Thymus (tissue), 11 donors: ENCODE measurements at regions not wholly inside any gene's neighbourhood (a gene's known extent, or its start where the extent isn't known, plus 50 kb on each side); places are given as distances from the start of the nearest gene placed in this dataset.

Source experiments
- DNase-seq, 9 donors: peaks; one replicate each; pipeline ENCODE4 v3.0.0-alpha.2; 2013; ENCODE audit warnings: low spot score in 9 of 9, low read depth in 6 of 9, missing footprints in 1 of 9
- H3K27ac ChIP-seq, 2 donors: one replicate each; pipeline ENCODE4 v1.5.1; 2013; ENCODE audit warnings: control low read depth in 1 of 2, low read depth in 1 of 2, low read length in 1 of 2, mild to moderate bottlenecking in 1 of 2, moderate library complexity in 1 of 2
- H3K27me3 ChIP-seq, 2 donors: one replicate each; pipeline ENCODE4 v1.5.1; 2013; ENCODE audit warnings: low read length in 1 of 2; ENCODE audit not compliant: control insufficient read depth in 2 of 2, insufficient read depth in 1 of 2
- H3K36me3 ChIP-seq, 2 donors: one replicate each; pipeline ENCODE4 v1.5.1; 2013; ENCODE audit warnings: low read length in 1 of 2, mild to moderate bottlenecking in 1 of 2, moderate library complexity in 1 of 2; ENCODE audit not compliant: control insufficient read depth in 2 of 2, insufficient read depth in 2 of 2
- H3K4me1 ChIP-seq, 2 donors: one replicate each; pipeline ENCODE4 v1.5.1; 2013; ENCODE audit warnings: low read length in 2 of 2; ENCODE audit not compliant: control insufficient read depth in 2 of 2, insufficient read depth in 2 of 2
- H3K4me3 ChIP-seq, 2 donors: one replicate each; pipeline ENCODE4 v1.5.1; 2013; ENCODE audit warnings: low read length in 2 of 2, control low read depth in 1 of 2, mild to moderate bottlenecking in 1 of 2
- H3K9me3 ChIP-seq, 2 donors: one replicate each; pipeline ENCODE4 v1.5.1; 2013; ENCODE audit warnings: low read length in 1 of 2, mild to moderate bottlenecking in 1 of 2; ENCODE audit not compliant: control insufficient read depth in 2 of 2, insufficient read depth in 1 of 2
- WGBS: extraction: QIAGEN DNeasy Blood & Tissue Kit; methylation state at CpG from one replicate; pipeline ENCODE4 v1.1.7; 2013; 5-methylcytosine and 5-hydroxymethylcytosine counted together
- donor health status: healthy.

DNA sequence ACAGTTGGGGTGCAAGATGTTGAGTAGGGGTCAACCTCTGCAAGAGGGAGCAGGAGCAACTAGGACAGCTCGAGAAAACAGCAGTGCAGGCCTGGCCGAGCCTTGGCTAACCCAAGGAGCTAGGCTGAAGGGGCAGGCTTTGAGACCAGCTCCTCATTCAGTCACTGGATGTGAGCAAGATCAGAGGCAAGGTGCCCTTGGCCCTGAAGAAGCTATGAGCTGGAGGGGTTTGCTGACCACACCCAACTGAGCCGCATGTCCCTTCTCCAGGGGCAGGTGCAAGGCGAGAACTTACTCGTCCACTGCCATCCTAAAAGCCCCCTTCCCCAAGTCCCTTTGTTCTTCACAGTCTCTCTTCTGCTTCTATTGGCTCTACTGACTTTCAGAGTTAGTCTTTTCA lies 126.1 kb upstream of the UBL3 start:
- Histone ChIP-seq H3K4me1 (no peaks in the 10 kb centered on the region), H3K36me3 (no peaks in the 10 kb centered on the region), H3K27me3 (no peaks in the 10 kb centered on the region), H3K9me3 (peaks cover 0 to 4% of the 10 kb centered on the region in 2 donors), H3K4me3 (no peak overlapping the region), H3K27ac (no peak overlapping the region)
- DNase-seq = no peak
- 97% methylated on average over 5 of the region's 5 CpGs for WGBS

DNA sequence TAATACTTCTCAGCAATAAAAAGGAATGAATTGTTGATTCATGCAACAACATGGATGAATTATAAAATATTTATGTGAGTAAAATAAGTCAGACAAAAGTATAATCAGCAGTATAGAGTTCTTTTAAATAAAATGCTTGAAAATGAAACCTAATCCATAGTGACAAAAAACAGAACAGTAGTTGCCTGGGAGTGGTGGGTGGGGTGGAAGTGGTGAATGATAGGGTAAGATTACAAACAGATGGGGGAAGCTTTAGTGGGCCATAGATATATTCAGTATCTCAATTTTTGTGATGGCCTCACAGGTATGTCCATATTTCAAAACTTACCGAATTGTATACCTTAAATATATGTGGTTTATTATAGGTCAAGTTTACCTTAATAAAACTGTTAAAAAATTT lies 124.9 kb upstream of the UBL3 start:
- H3K4me1 ChIP-seq = no peaks in the 10 kb centered on the region
- 98% methylated on average over 1 of the region's 1 CpG for WGBS
- DNase-seq = no peak

DNA sequence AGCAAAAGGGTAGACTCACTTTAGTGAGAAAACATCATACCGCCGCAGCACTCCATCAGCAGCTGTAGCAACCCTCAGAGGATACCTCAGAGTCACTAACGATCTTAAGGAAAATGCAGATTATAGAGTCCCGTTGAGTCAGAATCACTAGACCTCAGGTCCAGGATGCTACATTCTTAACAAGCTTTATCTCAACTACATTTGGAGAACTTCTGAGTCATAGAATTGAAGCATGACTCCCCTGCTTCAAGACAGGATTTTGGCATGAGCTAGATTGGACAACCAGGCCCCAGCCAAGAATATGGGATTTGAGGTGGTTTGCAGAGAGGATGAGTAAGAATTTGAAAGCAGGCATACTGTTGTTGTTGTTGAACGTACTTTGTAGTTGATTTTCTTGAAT lies 118.9 kb upstream of the UBL3 start:
- H3K4me1 ChIP-seq = no peaks in the 10 kb centered on the region
- H3K27me3 ChIP-seq = no peaks in the 10 kb centered on the region
- H3K36me3 ChIP-seq = no peaks in the 10 kb centered on the region
- no peak overlapping the region for H3K4me3 ChIP-seq
- no peak for DNase-seq
- H3K9me3 ChIP-seq = no peaks in the 10 kb centered on the region
- H3K27ac ChIP-seq = no peak overlapping the region
- 97% methylated on average over 5 of the region's 5 CpGs for WGBS

More for the DNA sequence above, 124.9 kb upstream of the UBL3 start:
- H3K4me3 ChIP-seq = no peak overlapping the region
- H3K27ac ChIP-seq = no peak overlapping the region
- H3K36me3 ChIP-seq = no peaks in the 10 kb centered on the region
- H3K27me3 ChIP-seq = no peaks in the 10 kb centered on the region
- no peaks in the 10 kb centered on the region for H3K9me3 ChIP-seq

DNA sequence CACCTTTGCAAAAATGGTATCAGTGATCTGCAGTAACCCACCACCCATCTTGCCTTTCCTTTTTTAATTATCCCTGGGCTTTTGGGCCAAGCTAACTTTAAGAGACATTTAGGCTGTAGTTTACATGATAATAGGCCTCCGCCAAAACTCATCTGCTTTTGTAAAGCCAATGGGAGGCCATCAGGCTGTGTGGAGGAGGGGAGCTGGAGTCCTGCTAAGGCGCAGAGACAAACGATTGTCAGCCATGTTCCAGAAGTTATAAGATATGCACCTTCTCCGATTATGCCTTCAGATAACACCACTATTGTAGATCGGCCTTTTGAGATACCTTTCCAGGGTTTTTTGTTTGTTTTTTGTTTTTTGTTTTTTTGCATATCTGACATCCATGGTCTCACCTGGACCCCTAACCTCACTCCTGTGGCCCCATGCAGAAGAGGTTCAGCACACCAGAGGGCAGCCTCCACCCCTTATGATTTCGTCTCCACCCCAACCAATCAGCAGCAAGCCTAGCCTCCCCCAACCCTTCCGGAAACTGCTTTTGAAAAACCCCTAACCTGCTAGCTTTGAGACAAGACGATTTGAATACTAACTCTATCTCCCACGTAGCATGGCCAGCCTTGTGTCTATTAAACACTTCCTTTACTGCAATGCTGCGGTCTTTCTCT lies 113.9 kb upstream of the UBL3 start:
- H3K36me3 ChIP-seq = no peaks in the 10 kb centered on the region
- H3K27ac ChIP-seq = no peak overlapping the region
- H3K4me3 ChIP-seq = no peak overlapping the region
- H3K27me3 ChIP-seq = no peaks in the 10 kb centered on the region
- no peak for DNase-seq
- WGBS = 96% methylated on average over 10 of the region's 10 CpGs
- H3K9me3 ChIP-seq = peaks cover 0 to 2% of the 10 kb centered on the region in 2 donors
- no peaks in the 10 kb centered on the region for H3K4me1 ChIP-seq

DNA sequence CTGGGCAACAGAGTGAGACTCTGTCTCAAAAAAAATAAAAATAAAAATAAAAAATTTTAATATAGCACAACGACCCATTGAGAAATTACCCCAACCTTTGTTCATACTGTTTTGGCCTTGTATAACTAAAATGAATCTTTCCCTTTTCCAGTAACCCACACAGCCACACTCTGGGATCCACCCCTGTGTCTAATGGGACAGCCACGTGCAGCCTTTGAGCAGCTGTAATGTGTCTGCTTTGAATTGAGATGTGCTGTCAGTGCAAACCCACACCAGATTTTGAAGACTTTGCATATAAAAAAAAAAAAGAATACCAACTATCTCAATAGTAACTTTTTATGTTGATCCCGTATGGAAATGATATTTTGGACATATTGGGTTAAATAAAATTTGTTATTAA lies 112.7 kb upstream of the UBL3 start:
- Histone ChIP-seq H3K36me3 (no peaks in the 10 kb centered on the region), H3K9me3 (peaks cover 0 to 3% of the 10 kb centered on the region in 2 donors), H3K27me3 (peaks cover 0 to 2% of the 10 kb centered on the region in 2 donors), H3K4me1 (no peaks in the 10 kb centered on the region), H3K4me3 (no peak overlapping the region), H3K27ac (no peak overlapping the region)
- WGBS = 80% methylated on average over 3 of the region's 3 CpGs
- no peak for DNase-seq

DNA sequence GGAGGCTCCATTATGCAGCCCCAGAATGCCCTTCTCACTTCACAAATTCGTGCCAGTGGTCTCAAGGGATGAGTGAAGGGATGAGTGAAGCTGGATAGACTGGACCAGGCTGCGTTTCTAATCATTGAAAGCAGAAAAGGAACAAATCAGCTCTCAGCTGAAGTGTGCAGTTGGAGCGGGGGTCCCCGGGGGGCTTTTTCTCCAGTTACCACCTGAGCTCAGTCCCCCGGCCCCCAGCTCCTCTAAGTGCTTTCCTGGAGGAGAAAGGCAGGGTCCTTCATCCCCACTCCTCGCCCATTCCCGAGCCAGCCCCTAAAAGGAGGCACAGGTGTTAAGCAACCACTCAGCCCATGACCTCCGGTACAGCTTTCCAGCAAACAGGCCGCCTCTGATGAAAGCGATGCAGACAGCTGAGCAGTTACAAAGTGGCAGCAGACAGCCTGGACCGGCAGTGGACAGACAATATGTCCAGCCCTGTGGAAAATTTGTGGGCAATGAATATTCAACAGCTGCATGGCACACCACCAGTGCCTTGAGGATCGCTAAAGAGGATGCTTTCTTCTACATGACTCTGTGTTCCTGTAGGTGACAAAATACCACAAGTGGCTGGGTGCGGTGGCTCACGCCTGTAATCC lies 110.7 kb upstream of the UBL3 start:
- no peaks in the 10 kb centered on the region for H3K4me1 ChIP-seq
- peaks cover 0 to 2% of the 10 kb centered on the region in 2 donors for H3K27me3 ChIP-seq
- WGBS = 93% methylated on average over 14 of the region's 14 CpGs
- H3K36me3 ChIP-seq = no peaks in the 10 kb centered on the region
- no peak for DNase-seq
- H3K9me3 ChIP-seq = peaks cover 0 to 3% of the 10 kb centered on the region in 2 donors
- no peak overlapping the region for H3K27ac ChIP-seq
- no peak overlapping the region for H3K4me3 ChIP-seq

DNA sequence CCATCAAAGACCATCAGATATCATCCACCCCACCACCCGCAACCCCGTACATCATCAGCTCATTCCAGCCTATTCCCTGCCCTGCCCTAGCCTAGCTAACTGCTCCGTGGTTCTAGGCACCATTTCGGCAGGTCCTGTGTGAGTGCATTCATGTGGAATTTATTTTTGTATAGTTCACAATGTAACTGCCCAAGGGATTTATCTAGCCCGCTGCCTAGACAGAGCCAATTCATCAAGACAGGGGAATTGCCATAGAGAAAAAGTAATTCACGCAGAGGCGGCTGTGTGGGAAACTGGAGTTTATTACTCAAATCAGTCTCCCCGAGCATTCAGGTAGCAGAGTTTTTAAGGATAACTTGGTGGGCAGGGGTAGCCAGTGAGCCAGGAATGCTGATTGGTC lies 109.2 kb upstream of the UBL3 start:
- Histone ChIP-seq H3K9me3 (peaks cover 0 to 3% of the 10 kb centered on the region in 2 donors), H3K4me3 (no peak overlapping the region), H3K36me3 (no peaks in the 10 kb centered on the region), H3K27me3 (peaks cover 0 to 2% of the 10 kb centered on the region in 2 donors), H3K27ac (no peak overlapping the region), H3K4me1 (peaks cover 0 to 2% of the 10 kb centered on the region in 2 donors)
- WGBS = 98% methylated on average over 8 of the region's 8 CpGs
- no peak for DNase-seq

DNA sequence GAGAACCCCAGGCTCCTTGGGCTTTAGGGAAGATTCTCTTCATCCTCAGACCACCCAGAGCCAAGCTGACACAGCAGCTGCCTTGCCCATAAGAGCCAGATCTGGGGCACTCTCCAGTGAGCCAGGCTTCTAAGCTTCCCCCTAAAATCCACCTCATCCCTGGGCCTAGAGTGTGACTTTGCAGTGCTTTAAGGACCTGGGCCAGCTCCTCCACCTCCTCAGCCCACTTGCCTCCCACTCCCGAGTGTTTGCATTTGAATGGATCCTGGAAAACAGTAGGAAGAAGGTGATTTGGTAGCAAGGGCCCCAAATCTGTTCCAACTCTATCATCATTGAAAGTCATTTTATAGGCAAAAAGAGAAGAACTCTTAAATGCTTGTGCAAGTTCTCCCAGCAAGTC lies 108.7 kb upstream of the UBL3 start:
- Histone ChIP-seq H3K27ac (no peak overlapping the region), H3K9me3 (peaks cover 0 to 3% of the 10 kb centered on the region in 2 donors), H3K27me3 (peaks cover 0 to 2% of the 10 kb centered on the region in 2 donors), H3K36me3 (no peaks in the 10 kb centered on the region), H3K4me3 (no peak overlapping the region), H3K4me1 (peaks cover 3 to 6% of the 10 kb centered on the region in 2 donors)
- 98% methylated on average over 1 of the region's 1 CpG for WGBS
- no peak for DNase-seq

DNA sequence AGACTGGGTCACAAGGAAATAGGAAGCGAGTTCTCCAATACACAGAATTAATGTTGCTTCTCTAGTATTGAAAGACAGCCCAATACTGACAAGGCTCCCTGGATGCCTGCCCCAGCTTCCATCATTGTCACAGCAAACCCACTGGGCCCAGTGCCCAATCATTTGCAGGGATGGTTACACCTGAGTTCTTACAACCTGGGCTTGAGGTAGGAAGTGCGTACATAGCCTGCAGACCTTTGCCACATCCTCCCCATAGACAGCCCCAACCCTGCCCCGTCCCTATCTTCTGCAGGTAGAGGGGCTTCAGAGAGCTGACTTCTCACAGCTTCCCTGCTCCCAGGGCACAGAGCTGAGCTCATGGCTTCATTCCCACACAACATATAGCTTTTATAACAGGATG lies 108.1 kb upstream of the UBL3 start:
- WGBS = 93% methylated on average over 3 of the region's 3 CpGs
- peaks cover 0 to 2% of the 10 kb centered on the region in 2 donors for H3K27me3 ChIP-seq
- H3K9me3 ChIP-seq = peaks cover 0 to 3% of the 10 kb centered on the region in 2 donors
- no peak for DNase-seq
- H3K36me3 ChIP-seq = no peaks in the 10 kb centered on the region
- no peak overlapping the region for H3K4me3 ChIP-seq
- H3K4me1 ChIP-seq = peaks cover 3 to 8% of the 10 kb centered on the region in 2 donors
- H3K27ac ChIP-seq = no peak overlapping the region
